ENCODE measurements at regions not wholly inside any gene's neighbourhood (a gene's known extent, or its start where the extent isn't known, plus 50 kb on each side); places are given as distances from the start of the nearest gene placed in this dataset.

DNA sequence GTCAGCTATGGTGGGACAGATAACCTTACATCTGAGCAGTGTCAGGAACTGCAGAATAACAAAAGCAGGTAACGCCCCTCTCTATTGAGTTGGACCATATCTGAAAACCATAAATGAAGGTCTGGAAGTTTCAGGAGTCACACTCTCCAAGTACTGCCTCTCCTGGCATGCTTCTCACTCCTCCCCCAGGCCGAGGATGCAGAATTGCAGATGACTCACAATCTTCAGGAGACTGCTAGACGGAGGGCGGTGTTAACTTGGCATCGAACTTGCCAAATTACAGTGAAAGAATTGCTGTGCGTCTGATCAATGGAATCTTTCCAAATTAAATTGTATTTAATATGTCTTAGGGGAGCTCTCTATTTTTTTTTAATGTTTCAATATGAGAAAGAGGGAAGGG lies 67.1 kb upstream of the TRIM2 start:
- no peak overlapping the region for H3K4me3 ChIP-seq
- H3K36me3 ChIP-seq, result no peaks in the 10 kb centered on the region
- TF ChIP-seq POLR2AphosphoS5 (IDR thresholded peaks at IDR 0.05) (no peak), POLR2A (IDR thresholded peaks at IDR 0.05) (no peak)
- TF ChIP-seq, protein P1, sequence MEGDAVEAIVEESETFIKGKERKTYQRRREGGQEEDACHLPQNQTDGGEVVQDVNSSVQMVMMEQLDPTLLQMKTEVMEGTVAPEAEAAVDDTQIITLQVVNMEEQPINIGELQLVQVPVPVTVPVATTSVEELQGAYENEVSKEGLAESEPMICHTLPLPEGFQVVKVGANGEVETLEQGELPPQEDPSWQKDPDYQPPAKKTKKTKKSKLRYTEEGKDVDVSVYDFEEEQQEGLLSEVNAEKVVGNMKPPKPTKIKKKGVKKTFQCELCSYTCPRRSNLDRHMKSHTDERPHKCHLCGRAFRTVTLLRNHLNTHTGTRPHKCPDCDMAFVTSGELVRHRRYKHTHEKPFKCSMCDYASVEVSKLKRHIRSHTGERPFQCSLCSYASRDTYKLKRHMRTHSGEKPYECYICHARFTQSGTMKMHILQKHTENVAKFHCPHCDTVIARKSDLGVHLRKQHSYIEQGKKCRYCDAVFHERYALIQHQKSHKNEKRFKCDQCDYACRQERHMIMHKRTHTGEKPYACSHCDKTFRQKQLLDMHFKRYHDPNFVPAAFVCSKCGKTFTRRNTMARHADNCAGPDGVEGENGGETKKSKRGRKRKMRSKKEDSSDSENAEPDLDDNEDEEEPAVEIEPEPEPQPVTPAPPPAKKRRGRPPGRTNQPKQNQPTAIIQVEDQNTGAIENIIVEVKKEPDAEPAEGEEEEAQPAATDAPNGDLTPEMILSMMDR (IDR thresholded peaks at IDR 0.05), result no peak
- 19% methylated on average over 6 of the region's 6 CpGs for WGBS
- H3K27ac ChIP-seq, result no peak overlapping the region
- no peaks in the 10 kb centered on the region for H3K27me3 ChIP-seq (replicated peaks; ENCODE audit: insufficient read depth)
- no peaks in the 10 kb centered on the region for H3K9me3 ChIP-seq
- intact Hi-C loops (cut with DNase I), result no loop called here
- H3K4me1 ChIP-seq (replicated peaks), result no peaks in the 10 kb centered on the region
- no peak for DNase-seq (ENCODE audit: low spot score)

DNA sequence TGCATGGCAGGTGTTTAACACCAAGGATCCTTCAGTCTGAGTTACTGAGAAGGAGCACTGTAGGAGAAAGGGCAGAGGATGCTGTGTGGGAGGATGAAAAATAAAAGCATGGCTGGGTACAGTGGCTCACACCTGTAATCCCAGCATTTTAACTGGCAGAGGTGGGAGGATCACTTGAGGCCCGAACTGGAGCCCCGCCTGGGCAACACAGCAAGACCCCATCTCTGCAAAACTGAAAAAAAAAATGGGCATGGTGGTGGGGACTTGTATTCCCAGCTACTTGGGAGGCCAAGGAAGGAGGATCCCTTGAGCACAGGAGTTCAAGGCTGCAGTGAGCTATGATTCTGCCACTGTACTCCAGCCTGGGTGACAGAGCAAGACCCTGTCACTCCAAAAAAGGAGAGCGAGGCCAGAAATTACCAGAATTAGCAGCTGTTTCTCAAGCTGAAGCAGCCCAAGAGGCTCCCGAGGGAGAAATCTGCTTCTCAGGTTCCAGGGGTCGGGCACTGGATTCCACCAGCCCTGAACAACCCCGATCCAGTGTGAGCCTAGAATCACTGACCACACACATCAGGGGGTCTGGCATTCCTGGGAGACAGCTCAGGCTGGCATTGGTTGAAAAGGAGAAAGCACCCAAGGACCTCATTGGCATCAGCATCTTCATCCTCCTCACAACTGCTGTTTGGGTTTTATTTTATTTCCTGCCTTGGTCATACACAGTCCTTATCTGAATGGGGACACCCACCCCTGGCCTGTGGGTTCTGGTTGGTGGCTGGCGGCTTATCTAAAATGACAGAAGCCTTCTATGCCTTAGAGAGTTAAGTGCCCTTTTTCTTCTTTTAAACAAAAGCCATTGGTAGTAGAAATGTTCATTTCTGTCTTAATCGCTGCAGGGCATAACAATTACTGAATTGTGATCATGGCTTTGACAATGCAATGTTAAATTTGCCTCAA lies 66.3 kb upstream of the TRIM2 start:
- Histone ChIP-seq H3K4me1 (replicated peaks) (no peaks in the 10 kb centered on the region), H3K36me3 (no peaks in the 10 kb centered on the region), H3K9me3 (no peaks in the 10 kb centered on the region), H3K27me3 (replicated peaks; ENCODE audit: insufficient read depth) (no peaks in the 10 kb centered on the region), H3K27ac (no peak overlapping the region), H3K4me3 (no peak overlapping the region)
- TF ChIP-seq POLR2A (IDR thresholded peaks at IDR 0.05) (no peak), POLR2AphosphoS5 (IDR thresholded peaks at IDR 0.05) (no peak)
- TF ChIP-seq, protein P1 (IDR thresholded peaks at IDR 0.05), result no peak
- no peak for DNase-seq (ENCODE audit: low spot score)
- 85% methylated on average over 8 of the region's 8 CpGs for WGBS
- intact Hi-C loops (cut with DNase I), result no loop called here

DNA sequence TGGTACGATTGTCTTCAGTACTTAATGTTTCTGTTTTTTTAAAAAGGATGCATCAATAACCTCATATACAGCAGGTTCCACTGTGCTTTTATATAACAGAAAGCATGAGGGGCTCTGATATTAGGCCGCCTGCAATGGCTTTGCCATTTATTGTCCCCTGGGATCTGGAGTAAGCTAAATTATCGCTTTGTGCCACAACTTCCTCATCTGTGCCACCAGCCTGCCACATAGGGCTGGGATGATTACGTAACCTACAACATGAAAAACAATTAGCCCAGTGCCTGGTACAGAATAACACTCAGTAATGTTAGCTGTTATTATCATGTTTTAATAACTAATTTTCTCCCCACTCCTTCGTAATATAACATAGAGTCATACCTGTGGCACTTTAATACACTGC lies 65.5 kb upstream of the TRIM2 start:
- H3K27ac ChIP-seq, result no peak overlapping the region
- H3K4me3 ChIP-seq, result no peak overlapping the region
- H3K4me1 ChIP-seq (replicated peaks), result no peaks in the 10 kb centered on the region
- intact Hi-C loops (cut with DNase I), result no loop called here
- TF ChIP-seq, protein P1 (IDR thresholded peaks at IDR 0.05), result no peak
- no peak for TF ChIP-seq POLR2A (IDR thresholded peaks at IDR 0.05)
- TF ChIP-seq POLR2AphosphoS5 (IDR thresholded peaks at IDR 0.05), result no peak
- H3K36me3 ChIP-seq, result no peaks in the 10 kb centered on the region
- H3K27me3 ChIP-seq (replicated peaks; ENCODE audit: insufficient read depth), result no peaks in the 10 kb centered on the region
- 88% methylated on average over 5 of the region's 5 CpGs for WGBS
- DNase-seq (ENCODE audit: low spot score), result no peak
- no peaks in the 10 kb centered on the region for H3K9me3 ChIP-seq

DNA sequence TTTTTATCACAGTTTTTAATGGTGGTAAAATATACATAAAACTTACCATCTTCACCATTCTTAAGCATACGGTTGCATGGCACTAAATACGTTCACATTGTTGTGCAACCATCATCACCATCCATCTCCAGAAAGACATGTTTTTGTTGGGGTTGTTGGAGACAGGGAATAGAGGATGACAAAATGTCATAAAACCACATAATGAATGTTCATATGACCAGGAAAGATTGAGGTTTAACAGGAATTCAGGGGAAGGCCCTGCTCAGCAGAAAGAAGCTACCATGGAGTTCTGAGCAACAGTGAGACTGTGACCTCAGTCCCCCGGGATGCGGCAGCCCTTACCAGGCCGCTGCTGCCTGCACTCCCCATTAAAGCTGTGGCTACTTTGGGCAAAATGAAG lies 63.9 kb upstream of the TRIM2 start:
- Histone ChIP-seq H3K27ac (no peak overlapping the region), H3K4me3 (no peak overlapping the region), H3K36me3 (no peaks in the 10 kb centered on the region), H3K27me3 (replicated peaks; ENCODE audit: insufficient read depth) (no peaks in the 10 kb centered on the region), H3K4me1 (replicated peaks) (no peaks in the 10 kb centered on the region), H3K9me3 (no peaks in the 10 kb centered on the region)
- no peak for DNase-seq (ENCODE audit: low spot score)
- intact Hi-C loops (cut with DNase I), result loop anchor here (5.0 to 10.0 kb wide), 2 partner anchors 435 to 502 kb away; no protein-coding TSS in a partner anchor
- WGBS, result 94% methylated on average over 5 of the region's 5 CpGs
- no peak for TF ChIP-seq POLR2AphosphoS5 (IDR thresholded peaks at IDR 0.05)
- no peak for TF ChIP-seq POLR2A (IDR thresholded peaks at IDR 0.05)
- TF ChIP-seq, protein P1 (IDR thresholded peaks at IDR 0.05), result no peak

DNA sequence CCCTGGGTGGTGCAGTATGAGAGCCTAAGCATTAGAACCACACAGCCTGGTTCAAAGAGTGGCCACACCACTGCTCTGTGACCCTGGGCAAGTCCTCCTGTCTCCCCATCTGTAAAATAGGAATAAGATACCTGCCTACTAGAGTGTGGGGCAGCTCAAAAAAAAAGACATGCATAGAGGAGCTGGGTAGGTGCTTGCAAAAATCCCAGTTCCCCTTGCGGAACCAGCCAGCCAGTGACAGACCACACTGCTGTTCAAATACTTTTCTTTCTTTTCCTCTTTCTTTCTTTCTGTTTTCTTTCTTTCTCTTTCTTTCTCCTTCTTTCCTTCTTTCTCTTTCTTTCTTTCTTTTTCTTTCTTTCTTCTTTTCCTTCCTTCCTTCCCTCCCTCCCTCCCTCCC lies 63.0 kb upstream of the TRIM2 start:
- H3K4me3 ChIP-seq, result no peak overlapping the region
- H3K27ac ChIP-seq, result no peak overlapping the region
- 94% methylated on average over 1 of the region's 1 CpG for WGBS
- no peaks in the 10 kb centered on the region for H3K9me3 ChIP-seq
- no peaks in the 10 kb centered on the region for H3K36me3 ChIP-seq
- TF ChIP-seq, protein P1 (IDR thresholded peaks at IDR 0.05), result no peak
- TF ChIP-seq POLR2AphosphoS5 (IDR thresholded peaks at IDR 0.05) (no peak), POLR2A (IDR thresholded peaks at IDR 0.05) (no peak)
- H3K4me1 ChIP-seq (replicated peaks), result no peaks in the 10 kb centered on the region
- H3K27me3 ChIP-seq (replicated peaks; ENCODE audit: insufficient read depth), result no peaks in the 10 kb centered on the region
- intact Hi-C loops (cut with DNase I), result loop anchor here (5.0 to 10.0 kb wide), 2 partner anchors 434 to 501 kb away; no protein-coding TSS in a partner anchor
- DNase-seq (ENCODE audit: low spot score), result no peak
